K562 (cell line): ENCODE measurements at regions not wholly inside any gene's neighbourhood (a gene's known extent, or its start where the extent isn't known, plus 50 kb on each side); places are given as distances from the start of the nearest gene placed in this dataset.
A peak's percentile ranks its signal among the peaks of the same experiment; 100 is the strongest.
"Not testable (repeated sequence)": the region's sequence is repeated elsewhere in the genome, so short reads cannot be mapped to it uniquely, and the experiment has no call there.

Experiments
- ATAC-seq: fragments of 200-7000 bp; cut with Tn5 transposase; 3 replicates; pipeline ENCODE4 v1.9.1; 2020; ENCODE audit warnings: moderate library complexity
- BruUV-seq: library from RNA; stranded (reverse); fragments of 400-500 nt; replicated peaks from 2 replicates; lab custom pipeline; 2021; lab: Mats Ljungman, UMichigan
- CTCF ChIA-PET: fragments of 300-600 bp; formaldehyde crosslinking; extraction: SDS; loops from one replicate; lab custom pipeline; 2021; ENCODE audit warnings: low intra/inter-chr PET ratio; lab: Yijun Ruan, JAX
- POLR2A ChIA-PET: fragments of 300-600, 350-650 bp; sonication (Branson Sonifier 250); formaldehyde crosslinking; extraction: SDS; loops from one replicate; lab custom pipeline; 2021; ENCODE audit warnings: antibody characterized with exemption, inconsistent platforms; lab: Yijun Ruan, JAX
- DNase-seq, 4 experiments: peaks; one replicate each; pipeline versions ENCODE4 v3.0.0 to v3.0.0-alpha.2; 2011 to 2018; ENCODE audit warnings: low spot score in 3 of 4, mixed read lengths in 3 of 4; ENCODE audit errors: extremely low read depth in 1 of 4
- FAIRE-seq: peaks from 2 replicates; lab custom pipeline; 2011; peaks lifted over from hg19 to GRCh38; lab: Jason Lieb, UNC
- H2AFZ ChIP-seq: 2 replicates; pipeline ENCODE4 v1.6.0; 2011; ENCODE audit warnings: low read depth, low read length, control low read depth, inconsistent platforms
- H3K27ac ChIP-seq: fragments of 200-600 bp; 3 replicates; pipeline ENCODE4 v1.8.0; 2011; ENCODE audit warnings: low read depth, mild to moderate bottlenecking, control low read depth, inconsistent platforms, low read length, moderate library complexity, mixed read lengths; ENCODE audit errors: extremely low read depth
- H3K27me3 ChIP-seq, 2 experiments: fragments of 300-600 bp in 1 of 2; 2 replicates in 1 of 2; 3 replicates in 1 of 2; pipeline versions ENCODE4 v1.6.0 to v1.8.0; 2011; ENCODE audit warnings: inconsistent platforms in 2 of 2, low read length in 2 of 2, mild to moderate bottlenecking in 1 of 2, mixed read lengths in 1 of 2, moderate library complexity in 1 of 2; ENCODE audit not compliant: control insufficient read depth in 2 of 2, insufficient read depth in 2 of 2
- H3K36me3 ChIP-seq: fragments of 300-600 bp; 3 replicates; pipeline ENCODE4 v1.8.0; 2011; ENCODE audit warnings: mild to moderate bottlenecking, low read length, inconsistent platforms; ENCODE audit not compliant: control insufficient read depth, insufficient read depth
- H3K4me1 ChIP-seq, 2 experiments: fragments of 200-600 bp in 1 of 2; replicated peaks in 1 of 2; 2 replicates in 1 of 2; 3 replicates in 1 of 2; pipeline versions ENCODE4 v1.5.1 to v1.8.0; 2011; ENCODE audit warnings: inconsistent platforms in 2 of 2, low read length in 2 of 2, mild to moderate bottlenecking in 1 of 2, mixed read lengths in 1 of 2, moderate library complexity in 1 of 2; ENCODE audit not compliant: control insufficient read depth in 2 of 2, insufficient read depth in 2 of 2
- H3K4me2 ChIP-seq: 2 replicates; pipeline ENCODE4 v1.6.1; 2011; ENCODE audit warnings: low read length, control low read depth, inconsistent platforms, mixed read lengths; ENCODE audit not compliant: insufficient read depth
- H3K4me3 ChIP-seq: fragments of 200-600 bp; sonication (generic), shearing (Covaris generic); 2 replicates; pipeline ENCODE4 v1.5.1; 2016; ENCODE audit warnings: control low read depth, inconsistent platforms
- H3K79me2 ChIP-seq: fragments of 200-600 bp; 3 replicates; pipeline ENCODE4 v1.8.0; 2011; ENCODE audit warnings: low read length, inconsistent platforms; ENCODE audit not compliant: control insufficient read depth, insufficient read depth
- H3K9ac ChIP-seq, 2 experiments: 2 replicates each; pipeline versions ENCODE4 v1.6.0 to v1.6.1; 2011; ENCODE audit warnings: low read depth in 2 of 2, low read length in 2 of 2, control low read depth in 1 of 2, inconsistent platforms in 1 of 2, mild to moderate bottlenecking in 1 of 2, mixed read lengths in 1 of 2; ENCODE audit not compliant: insufficient read depth in 1 of 2
- H3K9me1 ChIP-seq: one replicate; pipeline ENCODE4 v1.6.0; 2011; ENCODE audit warnings: inconsistent platforms, mild to moderate bottlenecking, low read length, moderate library complexity; ENCODE audit not compliant: control insufficient read depth, insufficient read depth
- H3K9me3 ChIP-seq: replicated peaks from 2 replicates; pipeline ENCODE4 v1.5.1; 2011; ENCODE audit warnings: low read depth, low read length, inconsistent platforms; ENCODE audit not compliant: control insufficient read depth, insufficient read depth
- H4K20me1 ChIP-seq: replicated peaks from 2 replicates; pipeline ENCODE4 v1.6.1; 2011; ENCODE audit warnings: low read length, inconsistent platforms, mixed read lengths; ENCODE audit not compliant: control insufficient read depth, insufficient read depth
- SPI1 ChIP-seq: IDR thresholded peaks from 2 replicates; pipeline ENCODE4 v1.6.1; 2011; ENCODE audit warnings: low read depth, low read length, control low read depth, borderline replicate concordance
- XRCC5 ChIP-seq: fragments of 200-400 bp; formaldehyde crosslinking; IDR thresholded peaks from 2 replicates; pipeline ENCODE4 v1.6.1; 2017; ENCODE audit warnings: low read depth, mild to moderate bottlenecking, low read length
- ZNF512 ChIP-seq: IDR thresholded peaks from 2 replicates; pipeline ENCODE4 v1.6.1; 2016; ENCODE audit warnings: missing genetic modification characterization, missing compliant biosample characterization
- WGBS: fragments of 100-300 bp; shearing (Covaris generic); methylation state at CpG from one replicate; pipeline ENCODE4 v1.1.6; 2016; ENCODE audit warnings: low coverage, mixed read lengths; ENCODE audit not compliant: insufficient coverage; ENCODE audit errors: missing lambda C conversion rate; 5-methylcytosine and 5-hydroxymethylcytosine counted together
- in situ Hi-C: fragments of 300-500 bp; cut with MboI; formaldehyde crosslinking; loops from 4 replicates; pipeline ENCODE4 v1.15.0; 2018; ENCODE audit warnings: inconsistent platforms, mixed read lengths
- intact Hi-C: fragments of 100-400 bp; cut with micrococcal nuclease; formaldehyde crosslinking; loops from 2 replicates; pipeline ENCODE4 v1.14.2; 2022

- intact Hi-C loops (no loop called here), in situ Hi-C loops (no loop called here)
- FAIRE-seq (no peak), DNase-seq (no peak), ATAC-seq (no peak)
- H3K4me1 ChIP-seq, result no peaks in the 10 kb centered on the region
- CTCF ChIA-PET, result no interaction called here
- no peak overlapping the region for H3K4me3 ChIP-seq
- no peak overlapping the region for H3K27ac ChIP-seq
- peak; percentile 51; the same call in 1 of the 2 replicates for TF ChIP-seq ZNF512 (tag)
- TF ChIP-seq XRCC5, result no peak
- BruUV-seq, result no TSS peak
- H4K20me1 ChIP-seq, result no peaks in the 10 kb centered on the region
- no peak overlapping the region for H2AFZ ChIP-seq
- H3K9me1 ChIP-seq, result no peaks in the 10 kb centered on the region
- POLR2A ChIA-PET, result no interaction called here
- peaks cover 0 to 31% of the 10 kb centered on the region in 2 experiments; a peak in 2 of 5 replicates for H3K27me3 ChIP-seq
- H3K4me2 ChIP-seq, result no peak overlapping the region
- 0% methylated on average over 1 of the region's 3 CpGs for WGBS
- H3K79me2 ChIP-seq, result no peaks in the 10 kb centered on the region
- no peaks in the 10 kb centered on the region for H3K36me3 ChIP-seq
- no peak overlapping the region for H3K9ac ChIP-seq
- no peaks in the 10 kb centered on the region for H3K9me3 ChIP-seq
Measured at GRCh38 chrX:1853447-1853846, 238.6 kb downstream of the ASMT start.

DNA sequence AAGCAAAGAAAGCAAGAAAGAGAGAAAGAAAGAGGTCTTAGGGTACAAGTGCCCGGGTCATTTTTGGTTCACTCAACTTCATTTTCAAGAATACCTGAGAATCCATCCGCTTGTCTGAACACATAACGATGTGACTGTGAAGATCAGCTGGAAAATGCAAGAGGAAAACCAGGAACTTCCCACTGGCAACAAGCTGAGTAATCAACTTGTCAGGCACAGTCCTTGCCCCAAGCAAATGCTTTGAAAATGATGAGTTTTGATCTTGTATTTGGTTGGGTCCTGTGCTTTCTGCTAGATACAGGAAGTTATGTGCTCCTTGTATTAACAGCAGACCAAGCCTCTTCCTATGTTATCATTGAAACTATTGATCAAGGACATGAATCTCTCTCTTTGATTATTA is 239.1 kb downstream of the ASMT start:
- TF ChIP-seq SPI1 (no peak), ZNF512 (tag) (0 out of 2 replicates have a peak, but pooled peaks have one; percentile 27)
- no TSS peak for BruUV-seq
- Histone ChIP-seq H3K4me2 (no peak overlapping the region), H3K4me3 (no peak overlapping the region), H3K9me3 (no peaks in the 10 kb centered on the region), H3K27me3 (peaks cover 0 to 31% of the 10 kb centered on the region in 2 experiments; a peak in 2 of 5 replicates), H3K36me3 (no peaks in the 10 kb centered on the region), H3K27ac (no peak overlapping the region), H3K9me1 (no peaks in the 10 kb centered on the region), H4K20me1 (no peaks in the 10 kb centered on the region), H2AFZ (no peak overlapping the region), H3K79me2 (no peaks in the 10 kb centered on the region), H3K9ac (no peak overlapping the region), H3K4me1 (no peaks in the 10 kb centered on the region)
- POLR2A ChIA-PET, result no interaction called here
- WGBS, result 0% methylated on average over 3 of the region's 3 CpGs
- intact Hi-C loops, result no loop called here
- DNase-seq (no peak), ATAC-seq (no peak), FAIRE-seq (no peak)
- in situ Hi-C loops, result no loop called here
- CTCF ChIA-PET, result no interaction called here

DNA sequence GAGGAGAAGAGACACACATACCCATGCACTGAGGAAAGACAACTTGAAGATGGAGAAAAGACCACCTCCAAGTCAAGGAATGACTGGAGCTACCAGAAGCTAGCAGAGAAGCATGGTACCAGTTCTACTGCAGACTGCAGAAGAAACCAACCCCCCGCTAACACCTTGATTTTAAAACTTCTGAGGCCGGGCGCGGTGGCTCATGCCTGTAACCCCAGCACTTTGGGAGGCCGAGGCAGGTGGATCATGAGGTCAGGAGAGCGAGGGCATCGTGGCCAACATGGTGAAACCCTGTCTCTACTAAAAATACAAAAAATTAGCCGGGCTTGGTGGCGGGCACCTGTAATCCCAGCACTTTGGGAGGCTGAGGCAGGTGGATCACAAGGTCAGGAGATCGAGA is 240.0 kb downstream of the ASMT start:
- H2AFZ ChIP-seq, DNase-seq, H3K9me3 ChIP-seq, CTCF ChIA-PET, ATAC-seq, BruUV-seq, H3K36me3 ChIP-seq, H3K4me2 ChIP-seq, H3K27ac ChIP-seq, intact Hi-C loops, FAIRE-seq, H3K9me1 ChIP-seq, H3K79me2 ChIP-seq, H4K20me1 ChIP-seq, H3K9ac ChIP-seq, in situ Hi-C loops, H3K4me3 ChIP-seq, H3K4me1 ChIP-seq, POLR2A ChIA-PET: not testable (repeated sequence)
- H3K27me3 ChIP-seq, result peaks cover 0 to 31% of the 10 kb centered on the region in 2 experiments; a peak in 2 of 5 replicates
- 3% methylated on average over 4 of the region's 10 CpGs for WGBS
